AG20443 (cell line): ENCODE measurements at regions not wholly inside any gene's neighbourhood (a gene's known extent, or its start where the extent isn't known, plus 50 kb on each side); places are given as distances from the start of the nearest gene placed in this dataset.
"Not testable (repeated sequence)": the region's sequence is repeated elsewhere in the genome, so short reads cannot be mapped to it uniquely, and the experiment has no call there.

Source experiments
- DNase-seq: peaks from one replicate; pipeline ENCODE4 v3.0.0; 2012; ENCODE audit warnings: low spot score, mixed read lengths

GRCh38 chr4:110424144-110424543 is 51.8 kb upstream of the ENPEP start:
- no peak for DNase-seq

GRCh38 chr4:110418641-110419040 is 57.3 kb upstream of the ENPEP start:
- no peak for DNase-seq

GRCh38 chr4:110417136-110417535 is 58.8 kb upstream of the ENPEP start:
- no peak for DNase-seq

- DNase-seq: no peak
Measured at GRCh38 chr4:110415478-110415877, 60.5 kb upstream of the ENPEP start.

GRCh38 chr4:110415041-110415440 is 60.9 kb upstream of the ENPEP start:
- DNase-seq: no peak

- no peak for DNase-seq
Measured at GRCh38 chr4:110414561-110414920, 61.4 kb upstream of the ENPEP start.

- DNase-seq: not testable (repeated sequence)
Measured at GRCh38 chr4:110413807-110414560, 62.0 kb upstream of the ENPEP start.

GRCh38 chr4:110412354-110413065 is 63.4 kb upstream of the ENPEP start:
- DNase-seq: no peak

- DNase-seq: peak; percentile 9
Measured at GRCh38 chr4:110411574-110412011, 64.4 kb upstream of the ENPEP start.

GRCh38 chr4:110410853-110411573 is 64.9 kb upstream of the ENPEP start:
- DNase-seq: not testable (repeated sequence)

- no peak for DNase-seq
Measured at GRCh38 chr4:110400086-110400485, 75.9 kb upstream of the ENPEP start.

GRCh38 chr4:110399046-110399445 is 76.9 kb upstream of the ENPEP start:
- DNase-seq: not testable (repeated sequence)

- DNase-seq: no peak
Measured at GRCh38 chr4:110396963-110397362, 79.0 kb upstream of the ENPEP start.

GRCh38 chr4:110395421-110395820 is 80.5 kb upstream of the ENPEP start:
- DNase-seq: no peak

GRCh38 chr4:110394871-110395270 is 81.1 kb upstream of the ENPEP start:
- no peak for DNase-seq

GRCh38 chr4:110381784-110382183 is 94.2 kb upstream of the ENPEP start:
- no peak for DNase-seq

- no peak for DNase-seq
Measured at GRCh38 chr4:110372485-110372884, 103.5 kb upstream of the ENPEP start.

- DNase-seq: no peak
Measured at GRCh38 chr4:110371016-110371770, 104.8 kb upstream of the ENPEP start.

GRCh38 chr4:110368409-110368808 is 107.5 kb upstream of the ENPEP start:
- DNase-seq: no peak

GRCh38 chr4:110367156-110367555 is 108.8 kb upstream of the ENPEP start:
- no peak for DNase-seq

- no peak for DNase-seq
Measured at GRCh38 chr4:110365761-110366160, 110.2 kb upstream of the ENPEP start.

GRCh38 chr4:110364911-110365520 is 110.9 kb upstream of the ENPEP start:
- peak; percentile 9 for DNase-seq
